ENCODE measurements at regions not wholly inside any gene's neighbourhood (a gene's known extent, or its start where the extent isn't known, plus 50 kb on each side); places are given as distances from the start of the nearest gene placed in this dataset.

- no peaks in the 10 kb centered on the region for H3K27me3 ChIP-seq (ENCODE audit: insufficient read depth, low read length)
- no peaks in the 10 kb centered on the region for H3K9me2 ChIP-seq (ENCODE audit: low read depth, low read length)
- H3K9ac ChIP-seq (ENCODE audit: low read length): no peak overlapping the region
- no peaks in the 10 kb centered on the region for H3K9me3 ChIP-seq (ENCODE audit: low read length)
- no peak for TF ChIP-seq CTCF (IDR thresholded peaks at IDR 0.05; ENCODE audit: low read length)
- TF ChIP-seq EZH2 (IDR thresholded peaks at IDR 0.05; ENCODE audit: borderline replicate concordance, low read length): no peak
- no peak overlapping the region for H3K4me2 ChIP-seq (ENCODE audit: low read length)
- H2AFZ ChIP-seq (ENCODE audit: low read length): no peak overlapping the region
- H3K4me1 ChIP-seq (ENCODE audit: insufficient read depth, low read length, severe bottlenecking): no peaks in the 10 kb centered on the region
- H3K4me3 ChIP-seq (ENCODE audit: low read depth, low read length, poor library complexity, severe bottlenecking): no peak overlapping the region
- no peaks in the 10 kb centered on the region for H3F3A ChIP-seq (ENCODE audit: insufficient read depth, low read length)
- H4K20me1 ChIP-seq (ENCODE audit: insufficient read depth, low read length): no peaks in the 10 kb centered on the region
- H3K36me3 ChIP-seq (ENCODE audit: insufficient read depth, low read length): no peaks in the 10 kb centered on the region
- H3K27ac ChIP-seq (ENCODE audit: low read depth, low read length, poor library complexity, severe bottlenecking): no peak overlapping the region
- no peaks in the 10 kb centered on the region for H3K79me2 ChIP-seq (ENCODE audit: insufficient read depth, low read length)
Observed at GRCh38 chr3:61438253-61439121, 122.9 kb upstream of the PTPRG start.

DNA sequence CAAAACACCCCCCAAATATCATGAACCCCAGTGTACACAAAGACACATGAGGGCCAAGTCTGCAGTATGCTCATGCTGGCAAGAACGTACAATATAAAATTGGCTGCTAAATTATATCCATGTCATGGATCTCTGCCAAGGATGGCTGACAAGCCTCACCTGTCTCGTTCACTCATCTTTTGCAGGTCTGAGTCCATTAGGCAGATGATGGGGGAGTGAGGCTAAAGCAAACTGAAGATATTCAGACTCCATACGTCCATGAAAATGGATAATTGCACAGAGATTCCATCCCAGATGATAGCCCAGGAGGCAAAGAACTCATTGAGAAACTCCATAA lies 122.3 kb upstream of the PTPRG start:
- no peak overlapping the region for H2AFZ ChIP-seq (ENCODE audit: low read length)
- no peaks in the 10 kb centered on the region for H3K36me3 ChIP-seq (ENCODE audit: insufficient read depth, low read length)
- H4K20me1 ChIP-seq (ENCODE audit: insufficient read depth, low read length): no peaks in the 10 kb centered on the region
- H3K4me1 ChIP-seq (ENCODE audit: insufficient read depth, low read length, severe bottlenecking): no peaks in the 10 kb centered on the region
- no peak overlapping the region for H3K4me2 ChIP-seq (ENCODE audit: low read length)
- no peaks in the 10 kb centered on the region for H3K9me3 ChIP-seq (ENCODE audit: low read length)
- H3F3A ChIP-seq (ENCODE audit: insufficient read depth, low read length): no peaks in the 10 kb centered on the region
- no peaks in the 10 kb centered on the region for H3K9me2 ChIP-seq (ENCODE audit: low read depth, low read length)
- no peaks in the 10 kb centered on the region for H3K79me2 ChIP-seq (ENCODE audit: insufficient read depth, low read length)
- H3K27ac ChIP-seq (ENCODE audit: low read depth, low read length, poor library complexity, severe bottlenecking): no peak overlapping the region
- H3K9ac ChIP-seq (ENCODE audit: low read length): no peak overlapping the region
- no peaks in the 10 kb centered on the region for H3K27me3 ChIP-seq (ENCODE audit: insufficient read depth, low read length)
- H3K4me3 ChIP-seq (ENCODE audit: low read depth, low read length, poor library complexity, severe bottlenecking): no peak overlapping the region
- TF ChIP-seq CTCF (IDR thresholded peaks at IDR 0.05; ENCODE audit: low read length) (no peak), EZH2 (IDR thresholded peaks at IDR 0.05; ENCODE audit: borderline replicate concordance, low read length) (no peak)

- no peak for TF ChIP-seq EZH2 (IDR thresholded peaks at IDR 0.05; ENCODE audit: borderline replicate concordance, low read length)
- TF ChIP-seq CTCF (IDR thresholded peaks at IDR 0.05; ENCODE audit: low read length): no peak
- no peaks in the 10 kb centered on the region for H3K9me2 ChIP-seq (ENCODE audit: low read depth, low read length)
- H3K27me3 ChIP-seq (ENCODE audit: insufficient read depth, low read length): no peaks in the 10 kb centered on the region
- H2AFZ ChIP-seq (ENCODE audit: low read length): no peak overlapping the region
- no peaks in the 10 kb centered on the region for H3K4me1 ChIP-seq (ENCODE audit: insufficient read depth, low read length, severe bottlenecking)
- no peaks in the 10 kb centered on the region for H4K20me1 ChIP-seq (ENCODE audit: insufficient read depth, low read length)
- H3K79me2 ChIP-seq (ENCODE audit: insufficient read depth, low read length): no peaks in the 10 kb centered on the region
- no peaks in the 10 kb centered on the region for H3F3A ChIP-seq (ENCODE audit: insufficient read depth, low read length)
- H3K27ac ChIP-seq (ENCODE audit: low read depth, low read length, poor library complexity, severe bottlenecking): no peak overlapping the region
- H3K4me3 ChIP-seq (ENCODE audit: low read depth, low read length, poor library complexity, severe bottlenecking): no peak overlapping the region
- no peaks in the 10 kb centered on the region for H3K36me3 ChIP-seq (ENCODE audit: insufficient read depth, low read length)
- H3K4me2 ChIP-seq (ENCODE audit: low read length): no peak overlapping the region
- no peak overlapping the region for H3K9ac ChIP-seq (ENCODE audit: low read length)
- no peaks in the 10 kb centered on the region for H3K9me3 ChIP-seq (ENCODE audit: low read length)
Observed at GRCh38 chr3:61442696-61443095, 118.7 kb upstream of the PTPRG start.

Measured in OCI-LY1 (cell line).